ENCODE measurements at regions not wholly inside any gene's neighbourhood (a gene's known extent, or its start where the extent isn't known, plus 50 kb on each side); places are given as distances from the start of the nearest gene placed in this dataset.

DNA sequence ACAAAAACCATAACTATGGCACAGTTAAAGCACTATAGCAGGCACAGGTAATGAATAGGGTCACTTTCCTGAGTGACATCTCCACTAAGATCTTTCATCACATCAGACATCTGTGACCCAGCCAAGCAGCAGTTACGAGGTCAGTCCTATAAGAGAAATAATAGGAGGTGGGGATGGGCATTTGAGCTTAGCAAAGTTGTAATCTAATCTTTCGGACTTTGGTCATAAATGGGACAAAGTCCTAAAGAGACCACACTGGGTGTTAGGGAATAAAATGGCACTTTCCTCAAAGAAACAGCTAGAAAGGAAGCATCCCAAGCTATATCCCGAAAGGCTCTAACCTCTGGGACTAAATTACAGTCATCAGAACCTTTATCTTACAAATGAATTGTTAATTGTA lies 432.2 kb downstream of the PIK3R1 start:
- intact Hi-C loops (cut with micrococcal nuclease) = no loop called here
- ATAC-seq = no peak
- Histone ChIP-seq H3K4me3 (replicated peaks in 1 of 2; ENCODE audit: low read depth in 1 of 2, low read length in 2 of 2) (no peak overlapping the region), H3K4me1 (ENCODE audit: control insufficient read depth in 1 of 2, insufficient read depth in 2 of 2, low read length in 2 of 2) (no peaks in the 10 kb centered on the region), H2AFZ (ENCODE audit: low read depth, low read length, poor library complexity, severe bottlenecking) (no peak overlapping the region), H3K9me2 (ENCODE audit: insufficient read depth) (no peaks in the 10 kb centered on the region), H3K9ac (ENCODE audit: low read length) (no peak overlapping the region), H3K9me3 (ENCODE audit: control insufficient read depth in 1 of 2, insufficient read depth in 1 of 2, low read depth in 1 of 2, low read length in 2 of 2) (no peaks in the 10 kb centered on the region), H3K27me3 (ENCODE audit: insufficient read depth, low read length) (no peaks in the 10 kb centered on the region), H3K79me2 (ENCODE audit: insufficient read depth, low read length) (no peaks in the 10 kb centered on the region), H4K20me1 (ENCODE audit: insufficient read depth) (no peaks in the 10 kb centered on the region), H3K4me2 (ENCODE audit: low read length) (no peak overlapping the region), H3K27ac (ENCODE audit: low read depth, low read length) (no peak overlapping the region), H3K36me3 (ENCODE audit: control insufficient read depth in 1 of 2, insufficient read depth in 2 of 2, low read length in 2 of 2) (no peaks in the 10 kb centered on the region)
- RAD21 ChIA-PET (ENCODE audit: low non-redundant PET in 1 of 2, low total read pairs in 2 of 2, uncharacterized antibody in 2 of 2, unreplicated experiment in 2 of 2) = no interaction called here
- CTCF ChIA-PET = no interaction called here
- TF ChIP-seq MAX (IDR thresholded peaks at IDR 0.05) (no peak), JUND (IDR thresholded peaks at IDR 0.05) (no peak), POLR2A (IDR thresholded peaks at IDR 0.05; ENCODE audit: borderline replicate concordance, extremely low read depth, insufficient read depth, insufficient read length) (no peak), ATF3 (IDR thresholded peaks at IDR 0.05) (no peak), SRF (IDR thresholded peaks at IDR 0.05; ENCODE audit: low read depth) (no peak), CEBPB (IDR thresholded peaks at IDR 0.05; ENCODE audit: low read depth) (no peak), FOSL1 (IDR thresholded peaks at IDR 0.05; ENCODE audit: low read depth) (no peak), SIN3A (IDR thresholded peaks at IDR 0.05; ENCODE audit: low read depth) (no peak), POLR2AphosphoS5 (IDR thresholded peaks at IDR 0.05; ENCODE audit: low read depth, low read length) (no peak), ZBTB33 (IDR thresholded peaks at IDR 0.05; ENCODE audit: extremely low read depth, insufficient replicate concordance, low read length) (no peak), EZH2 (IDR thresholded peaks at IDR 0.05) (no peak), REST (IDR thresholded peaks at IDR 0.05; ENCODE audit: low read depth) (no peak), TCF7L2 (IDR thresholded peaks at IDR 0.05; ENCODE audit: borderline replicate concordance, extremely low read depth, insufficient read depth, insufficient read length) (no peak), RAD21 (IDR thresholded peaks at IDR 0.05; ENCODE audit: low read depth) (no peak), ELF1 (IDR thresholded peaks at IDR 0.05; ENCODE audit: borderline replicate concordance, low read depth) (no peak), SP1 (IDR thresholded peaks at IDR 0.05; ENCODE audit: low read depth) (no peak), CBX3 (IDR thresholded peaks at IDR 0.05; ENCODE audit: low read depth) (no peak)
- TF ChIP-seq, protein P1, sequence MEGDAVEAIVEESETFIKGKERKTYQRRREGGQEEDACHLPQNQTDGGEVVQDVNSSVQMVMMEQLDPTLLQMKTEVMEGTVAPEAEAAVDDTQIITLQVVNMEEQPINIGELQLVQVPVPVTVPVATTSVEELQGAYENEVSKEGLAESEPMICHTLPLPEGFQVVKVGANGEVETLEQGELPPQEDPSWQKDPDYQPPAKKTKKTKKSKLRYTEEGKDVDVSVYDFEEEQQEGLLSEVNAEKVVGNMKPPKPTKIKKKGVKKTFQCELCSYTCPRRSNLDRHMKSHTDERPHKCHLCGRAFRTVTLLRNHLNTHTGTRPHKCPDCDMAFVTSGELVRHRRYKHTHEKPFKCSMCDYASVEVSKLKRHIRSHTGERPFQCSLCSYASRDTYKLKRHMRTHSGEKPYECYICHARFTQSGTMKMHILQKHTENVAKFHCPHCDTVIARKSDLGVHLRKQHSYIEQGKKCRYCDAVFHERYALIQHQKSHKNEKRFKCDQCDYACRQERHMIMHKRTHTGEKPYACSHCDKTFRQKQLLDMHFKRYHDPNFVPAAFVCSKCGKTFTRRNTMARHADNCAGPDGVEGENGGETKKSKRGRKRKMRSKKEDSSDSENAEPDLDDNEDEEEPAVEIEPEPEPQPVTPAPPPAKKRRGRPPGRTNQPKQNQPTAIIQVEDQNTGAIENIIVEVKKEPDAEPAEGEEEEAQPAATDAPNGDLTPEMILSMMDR (IDR thresholded peaks at IDR 0.05 in 2 of 3, conservative IDR thresholded peaks at IDR 0.05 in 1 of 3; ENCODE audit: borderline replicate concordance in 1 of 3, insufficient read depth in 1 of 3, low read depth in 2 of 3, low read length in 2 of 3) = no peak
- BruUV-seq (replicated peaks) = no TSS peak
- no peak for DNase-seq (ENCODE audit: low read depth, low spot score)
- POLR2A ChIA-PET = no interaction called here

Data from HCT116 (cell line).